Left ventricle myocardium inferior (tissue), 1 donor: ENCODE measurements at regions not wholly inside any gene's neighbourhood (a gene's known extent, or its start where the extent isn't known, plus 50 kb on each side); places are given as distances from the start of the nearest gene placed in this dataset.

Source experiments
- DNase-seq: peaks from one replicate; pipeline ENCODE4 v3.0.0-alpha.2; 2020
- H3K27ac ChIP-seq: fragments of 200-600 bp; replicated peaks from 2 replicates; pipeline ENCODE4 v1.8.0; 2021
- H3K27me3 ChIP-seq: fragments of 200-600 bp; 2 replicates; pipeline ENCODE4 v1.8.0; 2021; ENCODE audit warnings: low read depth
- H3K36me3 ChIP-seq: fragments of 200-600 bp; 2 replicates; pipeline ENCODE4 v1.8.0; 2021
- H3K4me1 ChIP-seq: fragments of 200-600 bp; 2 replicates; pipeline ENCODE4 v1.8.0; 2021
- H3K4me3 ChIP-seq: fragments of 200-600 bp; 2 replicates; pipeline ENCODE4 v1.8.0; 2021; ENCODE audit warnings: mild to moderate bottlenecking, moderate library complexity
- H3K9me3 ChIP-seq: fragments of 200-600 bp; replicated peaks from 2 replicates; pipeline ENCODE4 v1.8.0; 2021
- intact Hi-C: fragments of 100-400 bp; cut with micrococcal nuclease; formaldehyde crosslinking; loops from one replicate; pipeline ENCODE4 v1.11.0; 2022
- TF ChIP-seq, protein P1 (sequence below): fragments of 200-600 bp; IDR thresholded peaks from 2 replicates; pipeline ENCODE4 v1.8.0; 2021; ENCODE audit warnings: antibody characterized with exemption, mild to moderate bottlenecking, borderline replicate concordance
- donor health status: DM: no; HTN: yes; CAD: no; lungs with severe emphysema.

DNA sequence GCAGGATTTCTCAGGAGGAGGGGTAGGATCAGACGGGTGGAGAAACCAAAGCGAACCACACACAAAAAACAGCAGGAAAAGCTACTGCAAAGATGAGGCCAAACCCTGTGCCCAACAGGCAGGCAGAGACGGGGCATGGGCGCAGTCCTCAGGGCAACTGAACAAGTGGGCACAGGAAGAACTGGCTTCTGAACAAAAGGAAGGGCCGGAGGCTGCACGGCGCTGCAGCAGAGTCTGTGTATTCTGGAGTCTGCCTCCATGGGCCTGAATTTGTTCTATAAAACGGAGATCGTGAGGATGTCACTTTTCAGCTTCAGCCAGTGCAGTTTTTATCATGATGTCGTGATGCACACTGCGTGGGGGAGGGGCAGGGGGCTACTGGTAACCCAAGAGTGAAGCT is 1026.0 kb downstream of the TBC1D22A start:
- Histone ChIP-seq H3K27ac (no peak overlapping the region), H3K36me3 (no peaks in the 10 kb centered on the region), H3K27me3 (peaks cover 55% of the 10 kb centered on the region), H3K4me3 (no peak overlapping the region), H3K4me1 (no peaks in the 10 kb centered on the region), H3K9me3 (peaks cover 11% of the 10 kb centered on the region)
- intact Hi-C loops, result no loop called here
- no peak for DNase-seq
- TF ChIP-seq, protein P1, sequence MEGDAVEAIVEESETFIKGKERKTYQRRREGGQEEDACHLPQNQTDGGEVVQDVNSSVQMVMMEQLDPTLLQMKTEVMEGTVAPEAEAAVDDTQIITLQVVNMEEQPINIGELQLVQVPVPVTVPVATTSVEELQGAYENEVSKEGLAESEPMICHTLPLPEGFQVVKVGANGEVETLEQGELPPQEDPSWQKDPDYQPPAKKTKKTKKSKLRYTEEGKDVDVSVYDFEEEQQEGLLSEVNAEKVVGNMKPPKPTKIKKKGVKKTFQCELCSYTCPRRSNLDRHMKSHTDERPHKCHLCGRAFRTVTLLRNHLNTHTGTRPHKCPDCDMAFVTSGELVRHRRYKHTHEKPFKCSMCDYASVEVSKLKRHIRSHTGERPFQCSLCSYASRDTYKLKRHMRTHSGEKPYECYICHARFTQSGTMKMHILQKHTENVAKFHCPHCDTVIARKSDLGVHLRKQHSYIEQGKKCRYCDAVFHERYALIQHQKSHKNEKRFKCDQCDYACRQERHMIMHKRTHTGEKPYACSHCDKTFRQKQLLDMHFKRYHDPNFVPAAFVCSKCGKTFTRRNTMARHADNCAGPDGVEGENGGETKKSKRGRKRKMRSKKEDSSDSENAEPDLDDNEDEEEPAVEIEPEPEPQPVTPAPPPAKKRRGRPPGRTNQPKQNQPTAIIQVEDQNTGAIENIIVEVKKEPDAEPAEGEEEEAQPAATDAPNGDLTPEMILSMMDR, result no peak

DNA sequence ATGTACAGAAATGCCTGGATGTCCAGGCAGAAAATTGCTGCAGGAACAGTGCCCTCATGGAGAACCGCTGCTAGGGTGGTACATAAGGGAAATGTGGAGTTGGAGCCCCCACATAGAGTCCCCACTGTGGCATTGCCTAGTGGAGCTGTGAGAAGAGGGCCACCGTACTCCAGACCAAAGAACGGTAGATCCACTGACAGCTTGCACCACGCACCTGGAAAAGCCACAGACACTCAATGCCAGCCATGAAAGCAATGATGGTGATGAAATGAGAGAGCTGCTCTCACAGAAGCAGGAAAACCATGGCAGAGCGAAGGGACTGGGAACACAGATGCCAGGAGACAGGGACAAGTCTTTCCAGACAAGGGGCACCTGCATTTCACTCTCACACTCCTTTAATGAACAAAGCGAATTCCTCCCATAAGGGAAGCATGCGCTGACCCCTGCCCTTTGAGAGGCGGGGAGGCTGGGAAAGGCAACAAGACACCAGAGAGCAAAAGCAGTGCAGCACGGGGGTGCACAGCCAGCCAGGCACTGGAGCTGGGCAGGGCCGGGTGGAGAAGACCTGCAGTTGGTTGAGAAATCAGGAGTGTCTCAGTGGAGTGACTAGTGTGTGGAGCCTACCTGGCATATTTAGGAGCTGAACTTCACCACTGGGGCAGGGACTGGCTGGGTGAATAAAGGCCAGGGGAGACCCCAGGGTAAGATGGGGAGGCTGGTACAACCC is 1025.2 kb downstream of the TBC1D22A start:
- intact Hi-C loops, result no loop called here
- Histone ChIP-seq H3K4me3 (no peak overlapping the region), H3K9me3 (peaks cover 11% of the 10 kb centered on the region), H3K27ac (no peak overlapping the region), H3K36me3 (no peaks in the 10 kb centered on the region), H3K4me1 (no peaks in the 10 kb centered on the region), H3K27me3 (peaks cover 58% of the 10 kb centered on the region)
- no peak for DNase-seq
- TF ChIP-seq, protein P1, result no peak

DNA sequence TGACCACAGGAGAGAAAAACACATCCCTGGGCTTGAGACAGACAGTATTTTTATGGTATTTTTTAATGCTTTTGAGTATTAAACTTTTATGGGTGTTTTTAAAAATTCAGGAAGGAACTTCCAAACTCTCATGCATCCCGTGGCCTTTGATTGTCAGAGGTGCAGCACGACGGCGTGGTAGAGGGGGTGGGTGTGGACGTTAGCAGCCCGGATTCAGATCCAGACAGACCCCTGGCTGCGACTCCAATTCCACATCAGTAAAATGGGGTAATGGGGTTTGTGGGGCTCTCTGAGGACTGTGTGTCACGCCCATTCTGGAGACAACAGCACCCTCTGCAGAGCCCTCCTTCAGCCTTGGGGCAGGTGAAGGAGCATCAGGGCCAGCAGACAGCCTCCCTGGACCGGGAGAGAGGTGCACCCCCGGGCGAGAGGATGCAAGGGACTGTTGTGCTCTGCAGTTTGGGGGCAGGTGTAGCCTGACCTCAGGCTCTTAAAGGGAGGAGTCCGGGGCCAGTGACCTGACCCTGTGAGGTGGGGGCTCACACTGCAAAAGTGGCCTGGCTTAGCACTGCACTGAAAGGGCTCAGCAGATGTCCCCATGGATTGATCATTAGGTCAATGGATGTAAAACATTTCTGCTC is 1024.3 kb downstream of the TBC1D22A start:
- H3K27ac ChIP-seq, result no peak overlapping the region
- no peaks in the 10 kb centered on the region for H3K4me1 ChIP-seq
- no peak overlapping the region for H3K4me3 ChIP-seq
- intact Hi-C loops, result no loop called here
- peaks cover 64% of the 10 kb centered on the region for H3K27me3 ChIP-seq
- DNase-seq, result no peak
- no peaks in the 10 kb centered on the region for H3K36me3 ChIP-seq
- H3K9me3 ChIP-seq, result peaks cover 11% of the 10 kb centered on the region
- TF ChIP-seq, protein P1, result no peak

DNA sequence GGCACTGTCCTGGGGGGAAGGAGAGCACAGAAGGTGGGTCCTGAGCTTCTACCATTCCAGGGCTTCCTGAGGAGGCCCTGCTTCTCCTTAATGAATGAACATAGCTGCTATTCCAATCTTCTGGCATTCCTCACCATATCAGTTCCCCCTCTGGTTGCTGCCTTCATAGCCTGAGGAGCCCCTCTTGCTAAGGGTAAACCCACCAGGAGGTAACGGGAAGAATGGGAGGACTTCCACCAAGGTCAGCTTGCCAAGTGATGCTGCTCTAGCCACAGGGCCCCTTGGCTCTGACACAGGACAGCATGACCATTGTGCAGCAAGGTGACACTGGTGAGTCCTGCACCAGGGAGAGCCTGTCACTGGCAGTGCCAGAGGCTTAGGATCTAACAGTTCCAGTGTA is 1022.5 kb downstream of the TBC1D22A start:
- intact Hi-C loops, result no loop called here

DNA sequence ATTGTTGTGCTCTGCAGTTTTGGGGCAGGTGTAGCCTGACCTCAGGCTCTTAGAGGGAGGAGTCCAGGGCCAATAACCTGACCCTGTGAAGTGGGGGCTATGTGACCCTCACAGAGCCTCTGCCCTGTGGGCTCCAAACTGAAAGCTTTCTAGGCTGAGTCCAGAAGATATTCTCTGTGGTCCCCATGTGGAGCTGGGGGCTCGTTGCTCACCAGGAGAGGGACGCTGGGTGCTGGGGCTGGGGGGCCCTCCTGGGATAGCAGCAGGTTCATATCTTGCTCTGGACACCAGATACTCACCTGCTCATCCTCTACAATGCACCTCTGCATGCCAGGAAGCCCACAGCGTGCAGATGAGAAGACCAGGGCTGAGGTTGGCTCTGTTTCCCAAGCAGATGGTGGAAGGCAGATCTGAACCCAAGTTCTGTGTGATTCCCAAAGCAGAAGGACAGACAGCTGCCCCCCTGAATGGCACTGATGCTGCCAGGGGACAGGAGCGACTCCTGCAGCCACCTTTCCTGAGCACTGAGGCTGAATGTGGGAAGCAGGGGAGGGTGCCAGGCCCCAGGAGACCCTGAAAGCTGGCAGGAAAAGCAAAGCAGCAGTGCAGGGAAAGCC is 1022.0 kb downstream of the TBC1D22A start:
- TF ChIP-seq, protein P1, result no peak
- Histone ChIP-seq H3K4me1 (no peaks in the 10 kb centered on the region), H3K4me3 (no peak overlapping the region), H3K9me3 (peaks cover 11% of the 10 kb centered on the region), H3K27ac (no peak overlapping the region), H3K27me3 (peaks cover 83% of the 10 kb centered on the region), H3K36me3 (no peaks in the 10 kb centered on the region)
- no peak for DNase-seq
- intact Hi-C loops, result no loop called here

More for the DNA sequence above, 1022.5 kb downstream of the TBC1D22A start:
- no peak for DNase-seq
- no peaks in the 10 kb centered on the region for H3K4me1 ChIP-seq
- H3K27ac ChIP-seq, result no peak overlapping the region
- H3K27me3 ChIP-seq, result peaks cover 82% of the 10 kb centered on the region
- no peak overlapping the region for H3K4me3 ChIP-seq
- H3K9me3 ChIP-seq, result peaks cover 11% of the 10 kb centered on the region
- H3K36me3 ChIP-seq, result no peaks in the 10 kb centered on the region
- TF ChIP-seq, protein P1, result no peak
